Skeletal muscle cell (primary cell): ENCODE measurements at regions not wholly inside any gene's neighbourhood (a gene's known extent, or its start where the extent isn't known, plus 50 kb on each side); places are given as distances from the start of the nearest gene placed in this dataset.

Experiments
- DNase-seq: peaks from one replicate; pipeline ENCODE4 v3.0.0-alpha.2; 2010; ENCODE audit warnings: low read depth
- H3K4me3 ChIP-seq: 2 replicates; pipeline ENCODE4 v1.5.1; 2011; ENCODE audit warnings: low read depth, mild to moderate bottlenecking, control low read depth, low read length, moderate library complexity

DNA sequence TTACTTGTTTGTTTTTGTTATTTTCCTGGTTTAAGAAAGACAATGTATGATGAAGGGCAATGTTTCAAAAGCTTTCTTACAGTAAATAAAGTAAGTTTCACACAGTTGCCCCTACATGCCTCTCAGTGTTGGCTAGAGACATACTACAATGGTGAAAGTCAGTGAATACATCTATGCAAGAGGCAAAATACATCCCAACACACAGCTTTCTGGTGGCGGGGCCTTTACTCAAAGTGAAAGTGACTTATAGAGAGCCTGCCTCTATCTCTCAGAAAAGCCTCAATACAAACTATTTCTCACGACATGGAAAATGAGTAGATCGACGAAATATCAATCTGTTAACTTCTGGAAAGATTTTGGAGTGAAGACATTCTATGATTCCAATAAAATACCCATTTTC is 122.3 kb downstream of the SLC30A10 start:
- no peak overlapping the region for H3K4me3 ChIP-seq
- no peak for DNase-seq

DNA sequence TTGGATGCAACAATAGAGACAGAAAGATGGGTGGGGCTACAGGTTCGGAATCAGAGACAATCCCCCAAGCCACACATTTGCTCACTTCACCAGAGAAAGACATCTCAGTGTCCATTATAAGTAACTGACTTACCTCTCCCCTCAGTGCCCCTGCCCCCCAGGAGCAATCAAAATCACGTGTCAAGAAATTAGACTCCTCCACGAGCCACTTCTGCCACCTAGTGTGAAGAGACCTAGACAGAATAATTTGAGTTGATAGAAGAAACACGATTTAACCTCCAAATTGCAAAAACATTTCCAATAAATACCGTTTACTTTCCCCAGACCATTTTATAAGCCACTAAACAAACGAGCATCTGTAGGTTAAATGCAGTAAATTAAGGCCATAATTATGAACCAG is 123.2 kb downstream of the SLC30A10 start:
- H3K4me3 ChIP-seq = no peak overlapping the region
- DNase-seq = no peak

DNA sequence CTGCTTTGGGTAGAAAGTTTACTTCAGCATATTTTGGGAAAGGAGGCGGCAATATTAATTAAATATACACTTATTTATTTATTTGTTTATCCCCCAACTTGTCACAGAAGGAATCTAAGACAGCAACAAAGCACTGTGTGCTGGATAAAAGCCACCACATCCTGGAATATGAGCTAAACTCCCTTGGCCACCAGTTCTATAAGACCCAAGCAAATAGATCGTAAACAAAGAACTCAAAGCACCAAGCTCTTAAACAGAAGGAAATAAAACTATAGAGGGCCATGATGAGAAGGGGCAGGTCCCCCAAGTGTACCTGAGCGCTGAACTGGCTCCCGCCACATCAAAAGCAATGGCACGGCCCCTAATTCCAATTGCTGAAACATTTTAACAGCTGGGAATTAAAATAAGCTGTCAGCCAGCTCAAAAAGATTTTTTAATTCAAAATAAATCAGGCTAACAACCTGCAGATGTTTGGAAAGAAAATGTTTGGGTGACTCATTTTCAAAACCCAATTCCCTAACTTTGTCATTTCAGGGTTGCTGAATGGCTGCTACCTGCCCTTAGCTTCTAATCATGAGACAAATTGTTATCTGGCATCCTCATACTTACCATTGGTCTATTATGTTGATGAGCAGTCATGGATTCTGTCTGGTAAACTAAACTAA is 127.1 kb downstream of the SLC30A10 start:
- DNase-seq = no peak
- no peak overlapping the region for H3K4me3 ChIP-seq

GRCh38 chr1:219798283-219799030 is 129.9 kb downstream of the SLC30A10 start:
- H3K4me3 ChIP-seq = no peak overlapping the region
- DNase-seq = peak; percentile 49

GRCh38 chr1:219797683-219798082 is 130.7 kb downstream of the SLC30A10 start:
- DNase-seq = no peak
- H3K4me3 ChIP-seq = no peak overlapping the region

DNA sequence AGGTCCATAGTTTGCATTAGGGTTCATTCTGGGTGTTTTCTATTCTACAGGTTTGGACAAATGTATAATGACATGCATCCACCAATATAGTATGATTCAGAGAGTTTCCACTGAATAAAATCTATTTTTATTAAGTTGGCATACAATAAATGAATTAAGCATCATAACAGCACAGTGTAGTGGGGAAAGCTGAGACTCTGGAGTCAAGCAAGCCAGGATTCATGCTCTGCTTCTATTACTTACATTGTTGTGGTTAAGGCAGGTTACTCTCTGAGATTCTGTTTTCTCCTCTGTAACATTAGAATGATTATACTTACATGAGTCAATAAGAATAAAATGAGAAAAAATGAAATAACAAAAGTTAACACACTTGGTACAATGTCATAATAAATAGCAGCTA is 131.3 kb downstream of the SLC30A10 start:
- no peak overlapping the region for H3K4me3 ChIP-seq
- DNase-seq = no peak

GRCh38 chr1:219795363-219795917 is 132.9 kb downstream of the SLC30A10 start:
- no peak overlapping the region for H3K4me3 ChIP-seq
- no peak for DNase-seq

GRCh38 chr1:219794085-219794743 is 134.1 kb downstream of the SLC30A10 start:
- DNase-seq = no peak
- H3K4me3 ChIP-seq = no peak overlapping the region

- DNase-seq = peak; percentile 78
- H3K4me3 ChIP-seq = no peak overlapping the region
Observed at GRCh38 chr1:219792337-219793021, 135.9 kb downstream of the SLC30A10 start.

DNA sequence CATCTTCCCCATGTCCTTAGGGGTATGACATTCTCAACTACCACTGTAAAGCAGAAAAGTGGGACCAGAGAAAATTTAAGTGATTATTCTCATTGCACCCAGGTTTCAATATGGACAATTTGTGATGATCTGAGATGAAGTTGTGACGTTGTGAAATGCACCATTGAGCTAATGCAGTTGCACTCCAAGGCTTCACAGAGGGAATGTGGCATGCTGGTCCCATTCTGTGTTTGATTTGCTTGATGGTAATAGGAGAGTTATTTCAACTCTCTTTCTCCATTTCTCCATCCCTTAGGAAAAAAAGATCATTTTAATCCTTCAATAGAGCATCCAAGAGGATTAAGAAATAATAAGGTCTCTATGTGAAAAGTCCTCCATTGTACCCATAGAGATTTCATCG is 136.6 kb downstream of the SLC30A10 start:
- DNase-seq = no peak
- H3K4me3 ChIP-seq = no peak overlapping the region

DNA sequence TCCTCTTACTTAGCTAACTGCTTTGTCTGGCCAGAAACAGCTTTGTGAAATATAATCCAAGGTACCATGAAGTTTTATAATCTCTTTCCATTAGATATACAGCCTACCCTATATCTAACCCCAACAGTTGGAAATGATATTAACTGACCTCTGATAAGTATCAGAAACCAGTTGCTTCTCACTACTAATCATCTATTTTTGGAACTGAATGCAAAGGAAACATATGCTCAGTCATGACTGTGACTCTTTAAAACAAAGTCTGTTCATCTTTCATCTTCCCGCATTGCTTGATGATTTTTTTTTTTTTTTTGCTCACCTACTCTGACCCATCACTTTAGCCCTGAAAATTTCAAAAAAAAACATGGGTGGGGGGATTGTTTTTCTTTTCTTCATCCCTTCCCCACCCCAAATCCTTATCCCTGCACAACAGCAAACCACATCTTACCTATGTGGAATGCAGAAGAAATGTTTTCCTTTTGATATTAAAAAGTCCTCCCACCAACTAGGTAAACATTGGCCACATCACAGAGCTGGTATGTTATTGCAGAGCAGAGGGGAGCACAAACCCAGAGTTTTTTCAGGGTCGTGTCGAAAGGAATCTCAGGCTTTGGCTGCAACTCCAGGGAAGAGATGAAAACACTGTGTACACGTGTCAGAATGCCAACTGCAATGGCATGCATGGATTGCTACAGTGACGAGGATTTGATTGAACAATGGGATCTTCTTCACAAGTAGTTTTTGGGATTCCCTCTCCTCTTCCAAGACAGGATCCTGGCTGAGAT is 137.3 kb downstream of the SLC30A10 start:
- peak; percentile 69 for DNase-seq
- H3K4me3 ChIP-seq = no peak overlapping the region

DNA sequence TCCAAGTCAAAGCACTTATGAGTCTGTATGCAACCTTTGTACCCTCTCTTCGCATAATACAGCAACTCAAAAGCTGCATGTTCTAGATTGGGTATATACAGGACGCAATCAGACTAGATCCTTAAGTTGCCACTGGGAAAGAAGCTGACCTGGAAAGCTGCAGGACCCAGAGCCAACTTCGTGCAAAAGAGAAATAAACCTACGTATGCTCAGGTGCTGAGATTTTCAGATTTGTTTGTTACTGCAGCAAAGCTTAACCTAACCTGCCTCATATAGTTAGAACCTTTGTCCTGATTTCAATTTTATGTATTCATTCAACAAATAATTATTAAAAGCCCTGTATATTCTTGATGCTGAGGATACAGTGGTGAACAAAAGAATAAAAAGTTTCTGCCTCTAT is 139.7 kb downstream of the SLC30A10 start:
- H3K4me3 ChIP-seq = no peak overlapping the region
- no peak for DNase-seq

GRCh38 chr1:219788091-219788490 is 140.3 kb downstream of the SLC30A10 start:
- no peak overlapping the region for H3K4me3 ChIP-seq
- no peak for DNase-seq

DNA sequence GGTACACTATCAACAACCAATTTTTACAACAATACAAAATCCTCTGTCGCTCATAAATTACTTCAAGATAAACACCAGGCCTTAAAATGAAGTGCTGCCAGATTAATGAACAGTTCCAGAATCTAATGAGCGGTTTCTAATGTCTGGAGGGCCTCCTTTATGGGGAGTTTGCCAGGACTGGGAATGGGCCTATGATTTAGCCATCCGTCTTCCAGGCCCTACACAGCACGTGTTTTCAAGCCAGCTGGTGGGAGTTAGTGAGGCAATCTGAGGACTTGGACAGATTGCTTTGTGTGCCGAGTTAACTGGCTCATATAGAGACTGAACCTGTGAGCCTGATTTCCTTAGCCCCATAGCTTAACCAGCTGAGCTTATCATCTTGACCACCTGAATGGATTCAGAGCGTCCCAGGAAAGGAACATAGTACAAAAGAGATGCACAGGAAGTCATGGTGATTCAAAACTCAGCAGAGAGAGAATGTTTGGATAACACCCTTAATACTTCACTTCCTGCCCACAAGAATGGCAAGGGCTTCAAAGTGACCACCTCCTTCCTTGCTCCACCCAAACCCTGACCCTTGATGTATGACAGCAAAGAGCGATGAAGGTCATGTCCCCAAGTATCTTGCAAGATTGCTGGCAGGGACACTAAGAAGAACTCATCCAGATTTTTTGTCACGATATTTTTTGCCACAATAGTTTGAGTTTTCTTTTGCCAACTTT is 143.5 kb downstream of the SLC30A10 start:
- no peak overlapping the region for H3K4me3 ChIP-seq
- DNase-seq = no peak

- DNase-seq = no peak
- H3K4me3 ChIP-seq = no peak overlapping the region
Observed at GRCh38 chr1:219783605-219784235, 144.6 kb downstream of the SLC30A10 start.

DNA sequence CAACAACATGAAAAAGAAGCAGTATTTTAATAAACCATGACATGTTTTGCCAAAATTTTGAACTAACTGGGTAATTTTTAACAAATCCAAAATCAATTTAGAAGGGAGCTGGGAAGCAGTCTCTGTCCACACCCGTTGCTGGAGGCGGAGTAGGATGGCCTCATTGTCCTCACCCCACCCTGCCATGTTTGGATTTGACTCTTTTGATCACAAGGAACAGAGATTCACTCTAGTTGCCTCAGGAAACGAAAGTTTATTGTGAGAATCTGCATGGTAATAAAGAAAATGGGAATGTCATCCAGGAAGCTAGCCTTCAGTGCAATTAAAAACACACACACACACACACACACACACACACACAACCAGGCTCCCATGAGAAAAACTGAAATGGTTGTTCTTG is 145.4 kb downstream of the SLC30A10 start:
- H3K4me3 ChIP-seq = no peak overlapping the region
- no peak for DNase-seq

- no peak for DNase-seq
- no peak overlapping the region for H3K4me3 ChIP-seq
Observed at GRCh38 chr1:219782311-219782710, 146.0 kb downstream of the SLC30A10 start.

- H3K4me3 ChIP-seq = no peak overlapping the region
- no peak for DNase-seq
Observed at GRCh38 chr1:219781491-219781890, 146.9 kb downstream of the SLC30A10 start.
